ENCODE measurements at regions not wholly inside any gene's neighbourhood (a gene's known extent, or its start where the extent isn't known, plus 50 kb on each side); places are given as distances from the start of the nearest gene placed in this dataset.

DNA sequence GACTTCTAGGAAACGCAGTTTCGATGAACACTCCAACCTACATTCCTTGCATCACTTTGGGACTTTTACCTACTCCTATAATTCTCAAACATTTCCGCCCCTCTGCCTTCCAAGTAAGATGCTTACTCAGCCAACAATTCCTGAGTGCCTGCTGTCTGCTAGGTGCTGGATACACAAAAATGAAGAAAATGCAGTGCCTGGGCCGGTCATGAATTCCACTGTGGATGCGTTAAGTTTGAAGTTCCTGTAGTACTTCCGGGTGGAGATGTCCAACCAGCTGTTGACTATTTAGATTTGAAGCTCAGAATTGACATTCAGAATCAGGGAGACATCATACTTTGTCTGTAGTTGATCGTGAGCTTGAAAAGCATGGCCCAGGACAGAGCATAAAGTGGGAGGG is 89.2 kb downstream of the LYZL1 start:
- TF ChIP-seq PAX5 (IDR thresholded peaks at IDR 0.05; ENCODE audit: insufficient read depth, low read length, severe bottlenecking) (no peak), POLR2A (IDR thresholded peaks at IDR 0.05; ENCODE audit: low read depth, low read length) (no peak), TAF1 (IDR thresholded peaks at IDR 0.05; ENCODE audit: low read depth, low read length) (no peak), POLR2AphosphoS5 (IDR thresholded peaks at IDR 0.05; ENCODE audit: low read depth, low read length) (no peak), SPI1 (IDR thresholded peaks at IDR 0.05; ENCODE audit: low read depth, low read length) (no peak), POU2F2 (IDR thresholded peaks at IDR 0.05; ENCODE audit: low read depth, low read length) (no peak)

Measured in GM12891 (cell line).